Lower leg skin (tissue), 3 donors: ENCODE measurements at regions not wholly inside any gene's neighbourhood (a gene's known extent, or its start where the extent isn't known, plus 50 kb on each side); places are given as distances from the start of the nearest gene placed in this dataset.

ENCODE experiments used
- POLR2A ChIP-seq, 2 donors: fragments of 450-650 bp; IDR thresholded peaks; one replicate each; pipeline ENCODE4 v1.6.1; 2016 to 2017; ENCODE audit warnings: antibody characterized with exemption in 2 of 2, mild to moderate bottlenecking in 1 of 2, moderate library complexity in 1 of 2
- TF ChIP-seq, protein P1 (sequence below), 3 donors: fragments of 450-650 bp; IDR thresholded peaks; one replicate each; pipeline ENCODE4 v1.5.1; 2016; ENCODE audit warnings: antibody characterized with exemption in 3 of 3, mild to moderate bottlenecking in 3 of 3, moderate library complexity in 2 of 3

DNA sequence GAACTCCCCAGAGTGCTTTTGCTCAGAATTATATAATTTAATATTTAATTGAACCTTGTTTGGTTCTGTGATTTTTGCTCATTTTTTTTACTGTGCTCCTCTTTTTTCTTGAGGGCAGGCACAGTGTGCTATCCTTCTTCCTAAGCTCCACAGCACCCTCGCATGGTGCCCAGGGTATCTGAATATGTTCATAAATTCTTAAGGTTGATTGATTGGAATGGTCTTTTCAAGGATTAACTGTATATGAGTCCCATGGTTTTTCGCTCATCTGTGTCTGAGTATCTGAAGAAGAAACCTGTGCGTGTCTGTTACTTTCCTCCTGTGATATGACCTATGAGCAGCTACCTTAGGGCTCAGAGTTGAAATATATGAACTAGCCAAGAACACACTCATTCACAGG lies 393.7 kb downstream of the HLX start:
- no peak for TF ChIP-seq POLR2A (IDR thresholded peaks at IDR 0.05)
- TF ChIP-seq, protein P1, sequence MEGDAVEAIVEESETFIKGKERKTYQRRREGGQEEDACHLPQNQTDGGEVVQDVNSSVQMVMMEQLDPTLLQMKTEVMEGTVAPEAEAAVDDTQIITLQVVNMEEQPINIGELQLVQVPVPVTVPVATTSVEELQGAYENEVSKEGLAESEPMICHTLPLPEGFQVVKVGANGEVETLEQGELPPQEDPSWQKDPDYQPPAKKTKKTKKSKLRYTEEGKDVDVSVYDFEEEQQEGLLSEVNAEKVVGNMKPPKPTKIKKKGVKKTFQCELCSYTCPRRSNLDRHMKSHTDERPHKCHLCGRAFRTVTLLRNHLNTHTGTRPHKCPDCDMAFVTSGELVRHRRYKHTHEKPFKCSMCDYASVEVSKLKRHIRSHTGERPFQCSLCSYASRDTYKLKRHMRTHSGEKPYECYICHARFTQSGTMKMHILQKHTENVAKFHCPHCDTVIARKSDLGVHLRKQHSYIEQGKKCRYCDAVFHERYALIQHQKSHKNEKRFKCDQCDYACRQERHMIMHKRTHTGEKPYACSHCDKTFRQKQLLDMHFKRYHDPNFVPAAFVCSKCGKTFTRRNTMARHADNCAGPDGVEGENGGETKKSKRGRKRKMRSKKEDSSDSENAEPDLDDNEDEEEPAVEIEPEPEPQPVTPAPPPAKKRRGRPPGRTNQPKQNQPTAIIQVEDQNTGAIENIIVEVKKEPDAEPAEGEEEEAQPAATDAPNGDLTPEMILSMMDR (IDR thresholded peaks at IDR 0.05): no peak
